H1 (cell line): ENCODE measurements at regions not wholly inside any gene's neighbourhood (a gene's known extent, or its start where the extent isn't known, plus 50 kb on each side); places are given as distances from the start of the nearest gene placed in this dataset.

Experiments
- CHD7 ChIP-seq: fragments of 300-600 bp; sonication (generic); IDR thresholded peaks from 2 replicates; pipeline ENCODE4 v1.7.1; 2012; ENCODE audit warnings: low read length, moderate library complexity, mild to moderate bottlenecking, inconsistent platforms; ENCODE audit not compliant: insufficient replicate concordance

- no peak for TF ChIP-seq CHD7
Observed at GRCh38 chr15:61376961-61377360, 147.9 kb upstream of the RORA start (continued).
